Ectodermal cell (in vitro differentiated cells): ENCODE measurements at regions not wholly inside any gene's neighbourhood (a gene's known extent, or its start where the extent isn't known, plus 50 kb on each side); places are given as distances from the start of the nearest gene placed in this dataset.

Experiments
- H3K27ac ChIP-seq: 2 replicates; pipeline ENCODE4 v1.7.0; 2013; ENCODE audit warnings: mild to moderate bottlenecking, low read depth, low read length; ENCODE audit not compliant: insufficient read depth, poor library complexity, severe bottlenecking
- H3K27me3 ChIP-seq: 2 replicates; pipeline ENCODE4 v1.7.0; 2013; ENCODE audit warnings: mild to moderate bottlenecking, low read length; ENCODE audit not compliant: insufficient read depth, control insufficient read depth, poor library complexity, severe bottlenecking
- H3K36me3 ChIP-seq: one replicate; pipeline ENCODE4 v1.7.0; 2013; ENCODE audit warnings: low read length; ENCODE audit not compliant: control insufficient read depth, insufficient read depth
- H3K4me1 ChIP-seq: one replicate; pipeline ENCODE4 v1.7.0; 2013; ENCODE audit warnings: low read length; ENCODE audit not compliant: control insufficient read depth, insufficient read depth
- H3K4me3 ChIP-seq: 2 replicates; pipeline ENCODE4 v1.7.0; 2013; ENCODE audit warnings: low read depth, low read length, control low read depth; ENCODE audit not compliant: insufficient read depth
- H3K9me3 ChIP-seq: 2 replicates; pipeline ENCODE4 v1.7.0; 2013; ENCODE audit warnings: mild to moderate bottlenecking, low read length, moderate library complexity; ENCODE audit not compliant: control insufficient read depth
- WGBS, 2 experiments: methylation state at CpG; one replicate each; pipeline ENCODE4 v1.1.7; 2013; ENCODE audit warnings: missing lambda C conversion rate in 2 of 2; 5-methylcytosine and 5-hydroxymethylcytosine counted together

GRCh38 chr16:63337264-63337663 is 1301.0 kb upstream of the CDH8 start:
- Histone ChIP-seq H3K4me3 (no peak overlapping the region), H3K4me1 (peaks cover 8% of the 10 kb centered on the region), H3K9me3 (no peaks in the 10 kb centered on the region), H3K27me3 (no peaks in the 10 kb centered on the region), H3K27ac (no peak overlapping the region), H3K36me3 (no peaks in the 10 kb centered on the region)
- WGBS, 2 experiments: 88 to 93% methylated on average over 1 of the region's 1 CpG

- WGBS, 2 experiments: 80 to 92% methylated on average over 3 of the region's 3 CpGs
- no peaks in the 10 kb centered on the region for H3K36me3 ChIP-seq
Measured at GRCh38 chr16:63331111-63331510, 1294.9 kb upstream of the CDH8 start.

GRCh38 chr16:63326736-63327339 is 1290.6 kb upstream of the CDH8 start:
- no peaks in the 10 kb centered on the region for H3K27me3 ChIP-seq
- no peaks in the 10 kb centered on the region for H3K36me3 ChIP-seq
- H3K27ac ChIP-seq: no peak overlapping the region
- no peaks in the 10 kb centered on the region for H3K4me1 ChIP-seq
- no peaks in the 10 kb centered on the region for H3K9me3 ChIP-seq
- H3K4me3 ChIP-seq: no peak overlapping the region
- WGBS, 2 experiments: 88 to 93% methylated on average over 3 of the region's 3 CpGs

More at GRCh38 chr16:63331111-63331510, 1294.9 kb upstream of the CDH8 start:
- Histone ChIP-seq H3K27ac (no peak overlapping the region), H3K27me3 (no peaks in the 10 kb centered on the region), H3K4me3 (no peak overlapping the region), H3K9me3 (no peaks in the 10 kb centered on the region), H3K4me1 (peaks cover 8% of the 10 kb centered on the region)

DNA sequence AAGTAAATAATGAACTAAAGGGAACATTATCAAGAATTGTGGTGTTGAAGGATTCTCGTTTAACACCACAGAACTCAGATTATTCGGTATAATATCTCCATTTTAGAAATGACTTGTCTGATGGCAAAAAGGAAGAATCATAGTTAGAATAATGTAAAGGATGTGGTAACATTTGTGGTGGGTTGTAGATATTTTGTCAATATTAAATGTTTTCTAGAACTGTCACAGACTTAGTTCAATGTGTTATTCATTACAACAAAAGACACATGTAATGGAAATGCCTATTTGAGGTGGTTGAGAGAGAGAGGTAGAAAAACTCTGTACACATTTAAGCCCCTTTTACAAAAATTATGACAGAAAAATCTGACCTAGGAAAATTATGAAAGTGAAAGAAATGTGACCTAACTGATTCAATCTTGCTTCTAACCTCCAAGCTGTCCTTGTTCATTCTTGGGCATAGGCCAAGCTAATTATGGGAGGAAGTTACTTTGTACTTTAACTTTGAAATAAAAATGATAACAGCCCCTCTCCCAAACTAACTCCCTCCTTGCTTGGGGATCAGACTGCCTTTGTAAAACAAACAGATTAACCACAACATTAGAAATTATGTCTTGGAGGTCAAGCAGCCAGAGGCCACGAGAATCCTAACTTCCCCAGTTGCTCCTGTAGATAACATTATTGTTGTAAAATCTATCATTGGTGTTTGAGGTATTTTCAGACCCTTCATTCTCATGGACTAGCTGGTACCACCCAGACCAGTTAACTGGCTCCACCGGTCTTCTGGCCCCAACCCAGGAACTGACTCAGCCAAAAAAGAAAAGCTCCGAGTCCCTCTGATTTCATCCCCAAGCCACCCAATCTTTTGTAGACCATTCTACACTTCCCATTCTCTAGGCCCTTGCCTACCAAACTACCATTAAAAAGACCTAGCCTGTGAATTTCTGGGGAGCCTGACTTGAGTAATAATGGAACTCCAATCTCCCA is 1287.8 kb upstream of the CDH8 start:
- H3K4me1 ChIP-seq: no peaks in the 10 kb centered on the region
- no peaks in the 10 kb centered on the region for H3K27me3 ChIP-seq
- WGBS, 2 experiments: 93 to 95% methylated on average over 4 to 5 of the region's 5 CpGs
- H3K27ac ChIP-seq: no peak overlapping the region
- H3K9me3 ChIP-seq: no peaks in the 10 kb centered on the region
- no peak overlapping the region for H3K4me3 ChIP-seq
- H3K36me3 ChIP-seq: no peaks in the 10 kb centered on the region

DNA sequence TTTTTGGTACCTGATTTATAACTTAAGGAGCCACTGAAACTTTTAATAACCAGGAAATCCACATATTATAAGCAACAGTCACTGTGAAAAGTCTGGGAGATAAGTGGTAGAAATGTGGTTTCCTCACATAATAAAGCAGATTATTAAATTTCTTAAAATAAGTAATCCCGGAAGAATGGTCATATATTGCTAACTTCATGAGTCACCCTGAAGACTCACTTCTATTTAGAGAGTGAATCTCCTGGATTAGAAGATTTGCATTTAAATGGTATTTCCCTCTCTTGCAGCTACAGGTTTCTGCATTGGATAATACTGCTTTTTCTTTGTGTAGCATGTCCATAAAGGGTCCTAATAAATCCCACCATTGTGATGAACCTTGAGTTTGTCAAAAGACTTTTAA is 1286.8 kb upstream of the CDH8 start:
- Histone ChIP-seq H3K4me1 (no peaks in the 10 kb centered on the region), H3K27ac (no peak overlapping the region), H3K4me3 (no peak overlapping the region), H3K36me3 (no peaks in the 10 kb centered on the region), H3K27me3 (no peaks in the 10 kb centered on the region), H3K9me3 (no peaks in the 10 kb centered on the region)
- 87 to 100% methylated on average over 1 of the region's 1 CpG for WGBS, 2 experiments

DNA sequence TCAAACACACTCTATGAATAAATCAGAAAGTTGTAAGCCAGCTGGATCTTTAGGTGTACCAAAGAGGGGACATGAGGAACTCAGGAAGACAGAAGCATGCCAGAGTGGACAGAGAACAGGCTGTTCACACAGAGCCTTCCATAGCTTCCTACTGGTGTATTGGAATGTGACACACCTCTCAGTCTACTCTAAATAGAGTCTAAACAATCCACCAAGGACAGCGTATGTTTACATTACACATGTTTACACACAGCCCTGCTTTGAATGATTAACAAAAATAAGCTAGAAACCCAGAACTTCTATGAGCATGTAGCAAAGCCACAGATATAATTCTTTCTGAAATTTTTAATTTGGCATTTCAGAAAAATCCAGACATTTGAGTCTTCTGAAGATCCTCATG is 1279.0 kb upstream of the CDH8 start:
- Histone ChIP-seq H3K36me3 (no peaks in the 10 kb centered on the region), H3K9me3 (no peaks in the 10 kb centered on the region), H3K4me3 (no peak overlapping the region), H3K4me1 (no peaks in the 10 kb centered on the region), H3K27me3 (no peaks in the 10 kb centered on the region), H3K27ac (no peak overlapping the region)
- 97 to 100% methylated on average over 1 of the region's 1 CpG for WGBS, 2 experiments

- no peaks in the 10 kb centered on the region for H3K9me3 ChIP-seq
- no peaks in the 10 kb centered on the region for H3K4me1 ChIP-seq
- no peak overlapping the region for H3K4me3 ChIP-seq
- no peak overlapping the region for H3K27ac ChIP-seq
- H3K36me3 ChIP-seq: no peaks in the 10 kb centered on the region
- no peaks in the 10 kb centered on the region for H3K27me3 ChIP-seq
- WGBS, 2 experiments: 100% methylated on average over 1 of the region's 1 CpG
Measured at GRCh38 chr16:63312346-63312745, 1276.1 kb upstream of the CDH8 start.

- WGBS, 2 experiments: 90 to 92% methylated on average over 3 of the region's 3 CpGs
- H3K27ac ChIP-seq: no peak overlapping the region
- H3K9me3 ChIP-seq: no peaks in the 10 kb centered on the region
- no peaks in the 10 kb centered on the region for H3K27me3 ChIP-seq
- H3K36me3 ChIP-seq: no peaks in the 10 kb centered on the region
- H3K4me3 ChIP-seq: no peak overlapping the region
- H3K4me1 ChIP-seq: no peaks in the 10 kb centered on the region
Measured at GRCh38 chr16:63311313-63311712, 1275.1 kb upstream of the CDH8 start.

DNA sequence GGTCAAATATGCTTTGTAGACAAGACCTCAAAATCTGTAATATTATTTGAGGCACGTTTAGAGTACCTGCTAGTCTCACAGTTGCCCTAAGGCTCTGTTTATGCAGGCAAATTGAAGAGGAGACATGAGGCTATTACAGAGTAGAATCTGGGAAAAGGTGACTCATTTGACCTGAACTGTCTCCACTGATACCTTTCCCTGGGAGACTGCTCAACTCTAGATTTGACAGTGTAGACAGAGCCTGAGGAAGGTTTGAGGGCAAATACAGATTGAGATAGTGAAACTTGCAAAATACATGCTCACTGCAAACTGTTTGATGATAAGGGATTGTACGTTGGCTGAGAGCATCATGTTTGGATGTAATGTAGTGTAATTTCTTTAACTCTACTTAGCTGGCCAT is 1266.6 kb upstream of the CDH8 start:
- no peaks in the 10 kb centered on the region for H3K36me3 ChIP-seq
- no peaks in the 10 kb centered on the region for H3K9me3 ChIP-seq
- WGBS, 2 experiments: 89 to 90% methylated on average over 2 of the region's 2 CpGs
- peaks cover 2% of the 10 kb centered on the region for H3K4me1 ChIP-seq
- no peak overlapping the region for H3K4me3 ChIP-seq
- H3K27ac ChIP-seq: no peak overlapping the region
- H3K27me3 ChIP-seq: no peaks in the 10 kb centered on the region

DNA sequence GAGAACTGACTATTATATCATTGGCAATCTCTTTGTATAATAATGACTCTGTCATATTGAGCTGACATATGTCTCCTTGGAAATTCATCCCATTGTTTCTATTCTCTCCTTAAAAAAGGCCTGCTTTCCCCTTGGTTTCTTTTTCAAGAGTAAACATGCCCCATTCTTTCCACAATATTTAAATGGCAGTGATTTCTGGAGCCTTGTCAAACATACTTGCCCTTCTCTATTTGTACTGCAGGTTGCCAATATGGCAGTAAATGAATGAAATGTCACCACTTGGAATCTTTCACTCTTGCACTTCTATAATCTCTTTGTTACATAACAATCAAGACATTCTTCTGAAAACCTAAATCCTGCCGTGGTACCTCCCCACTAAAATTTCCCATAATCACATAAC is 1265.1 kb upstream of the CDH8 start:
- H3K4me1 ChIP-seq: peaks cover 2% of the 10 kb centered on the region
- H3K27me3 ChIP-seq: no peaks in the 10 kb centered on the region
- WGBS, 2 experiments: 73 to 74% methylated on average over 1 of the region's 1 CpG

More for the DNA sequence above, 1265.1 kb upstream of the CDH8 start:
- Histone ChIP-seq H3K9me3 (no peaks in the 10 kb centered on the region), H3K4me3 (no peak overlapping the region), H3K27ac (no peak overlapping the region), H3K36me3 (no peaks in the 10 kb centered on the region)
